Liver (tissue), 8 donors: ENCODE measurements at regions not wholly inside any gene's neighbourhood (a gene's known extent, or its start where the extent isn't known, plus 50 kb on each side); places are given as distances from the start of the nearest gene placed in this dataset.

Source experiments
- DNase-seq: peaks from one replicate; pipeline ENCODE4 v3.0.0-alpha.2; 2017; ENCODE audit warnings: low spot score
- H3K27ac ChIP-seq, 2 donors: one replicate each; pipeline ENCODE4 v1.7.0; 2013; ENCODE audit warnings: inconsistent platforms in 2 of 2, low read length in 2 of 2, control low read depth in 1 of 2, low read depth in 1 of 2, mild to moderate bottlenecking in 1 of 2
- H3K27me3 ChIP-seq, 4 donors: one replicate each; pipeline versions ENCODE4 v1.6.1 to v1.7.0; 2013; ENCODE audit warnings: low read length in 3 of 4, inconsistent platforms in 1 of 4, mild to moderate bottlenecking in 1 of 4, moderate library complexity in 1 of 4; ENCODE audit not compliant: control insufficient read depth in 4 of 4, insufficient read depth in 4 of 4
- H3K36me3 ChIP-seq, 4 donors: one replicate each; pipeline versions ENCODE4 v1.6.1 to v1.7.0; 2013; ENCODE audit warnings: low read length in 3 of 4, mild to moderate bottlenecking in 3 of 4, low read depth in 1 of 4, moderate library complexity in 1 of 4; ENCODE audit not compliant: control insufficient read depth in 4 of 4, insufficient read depth in 3 of 4
- H3K4me1 ChIP-seq, 4 donors: one replicate each; pipeline versions ENCODE4 v1.6.1 to v1.7.0; 2013; ENCODE audit warnings: low read length in 3 of 4, mild to moderate bottlenecking in 3 of 4, moderate library complexity in 1 of 4; ENCODE audit not compliant: control insufficient read depth in 4 of 4, insufficient read depth in 4 of 4
- H3K4me3 ChIP-seq, 3 donors: one replicate each; pipeline versions ENCODE4 v1.6.1 to v1.7.0; 2013; ENCODE audit warnings: low read length in 3 of 3, control low read depth in 1 of 3, low read depth in 1 of 3, mild to moderate bottlenecking in 1 of 3
- H3K9ac ChIP-seq, 2 donors: one replicate each; pipeline ENCODE4 v1.7.0; 2013; ENCODE audit warnings: low read length in 2 of 2, mild to moderate bottlenecking in 2 of 2, moderate library complexity in 2 of 2, control low read depth in 1 of 2, low read depth in 1 of 2
- H3K9me3 ChIP-seq, 4 donors: one replicate each; pipeline versions ENCODE4 v1.6.1 to v1.7.0; 2013; ENCODE audit warnings: low read length in 3 of 4; ENCODE audit not compliant: control insufficient read depth in 4 of 4
- ATF3 ChIP-seq: IDR thresholded peaks from 2 replicates; pipeline ENCODE4 v1.6.1; 2016; ENCODE audit warnings: antibody characterized with exemption
- CTCF ChIP-seq: fragments of 150-350 bp; IDR thresholded peaks from 2 replicates; pipeline ENCODE4 v1.5.1; 2017; ENCODE audit warnings: improper control_type of control experiment, low read depth, low read length; ENCODE audit not compliant: missing input control
- FOXA1 ChIP-seq: IDR thresholded peaks from 2 replicates; pipeline ENCODE4 v1.6.1; 2016; ENCODE audit warnings: antibody characterized with exemption
- FOXA2 ChIP-seq: IDR thresholded peaks from 2 replicates; pipeline ENCODE4 v1.6.1; 2016; ENCODE audit warnings: antibody characterized with exemption
- HNF4G ChIP-seq: IDR thresholded peaks from 2 replicates; pipeline ENCODE4 v1.6.1; 2016; ENCODE audit warnings: antibody characterized with exemption
- NR2F2 ChIP-seq: IDR thresholded peaks from 2 replicates; pipeline ENCODE4 v1.6.1; 2016; ENCODE audit warnings: antibody characterized with exemption
- RAD21 ChIP-seq, 2 donors: IDR thresholded peaks; 2 replicates each; pipeline ENCODE4 v1.6.1; 2016; ENCODE audit warnings: antibody characterized with exemption in 2 of 2, mild to moderate bottlenecking in 2 of 2
- REST ChIP-seq: IDR thresholded peaks from 2 replicates; pipeline ENCODE4 v1.6.1; 2016; ENCODE audit warnings: antibody characterized with exemption, mild to moderate bottlenecking
- RXRA ChIP-seq, 2 donors: IDR thresholded peaks; 2 replicates each; pipeline ENCODE4 v1.6.1; 2017 to 2018; ENCODE audit warnings: antibody characterized with exemption in 2 of 2, mild to moderate bottlenecking in 1 of 2
- SP1 ChIP-seq: IDR thresholded peaks from 2 replicates; pipeline ENCODE4 v1.6.1; 2018; ENCODE audit warnings: antibody characterized with exemption, mild to moderate bottlenecking
- YY1 ChIP-seq: IDR thresholded peaks from 2 replicates; pipeline ENCODE4 v1.6.1; 2016; ENCODE audit warnings: antibody characterized with exemption, mild to moderate bottlenecking
- WGBS: extraction: QIAGEN DNeasy Blood & Tissue Kit; methylation state at CpG from one replicate; pipeline ENCODE4 v1.1.7; 2013; 5-methylcytosine and 5-hydroxymethylcytosine counted together
- donor health status: healthy.
- donor health status: healthy.
- donor health status: healthy.
- donor health status: healthy.
- donor health status: healthy.

GRCh38 chr1:173414539-173415226 lies 62.5 kb upstream of the PRDX6 start:
- H3K9me3 ChIP-seq: no peaks in the 10 kb centered on the region
- no peak for TF ChIP-seq NR2F2
- no peak for TF ChIP-seq RAD21 (IDR thresholded peaks at IDR 0.05)
- TF ChIP-seq REST: no peak
- no peak for TF ChIP-seq YY1
- no peak for TF ChIP-seq ATF3
- no peak for TF ChIP-seq CTCF
- no peak for TF ChIP-seq SP1
- no peak for TF ChIP-seq RXRA (IDR thresholded peaks at IDR 0.05)
- no peak for TF ChIP-seq FOXA2
- no peaks in the 10 kb centered on the region for H3K27me3 ChIP-seq
- H3K4me3 ChIP-seq: no peak overlapping the region
- H3K36me3 ChIP-seq: peaks cover 0 to 2% (median 0%) of the 10 kb centered on the region in 4 donors
- no peak overlapping the region for H3K27ac ChIP-seq
- WGBS: 95% methylated on average over 5 of the region's 5 CpGs
- no peak overlapping the region for H3K9ac ChIP-seq
- H3K4me1 ChIP-seq: no peaks in the 10 kb centered on the region
- no peak for DNase-seq

- no peak for DNase-seq
- peaks cover 0 to 5% (median 0%) of the 10 kb centered on the region in 4 donors for H3K4me1 ChIP-seq
Measured at GRCh38 chr1:173415490-173415889, 61.6 kb upstream of the PRDX6 start.

GRCh38 chr1:173415905-173416450 lies 61.2 kb upstream of the PRDX6 start:
- H3K4me3 ChIP-seq: no peak overlapping the region
- no peaks in the 10 kb centered on the region for H3K9me3 ChIP-seq
- H3K4me1 ChIP-seq: peaks cover 0 to 5% (median 0%) of the 10 kb centered on the region in 4 donors
- no peak overlapping the region for H3K27ac ChIP-seq
- H3K9ac ChIP-seq: no peak overlapping the region
- 85% methylated on average over 5 of the region's 5 CpGs for WGBS
- peaks cover 0 to 2% (median 0%) of the 10 kb centered on the region in 4 donors for H3K36me3 ChIP-seq
- DNase-seq: no peak
- no peak for TF ChIP-seq NR2F2
- no peak for TF ChIP-seq CTCF
- no peak for TF ChIP-seq HNF4G
- no peak for TF ChIP-seq RAD21 (IDR thresholded peaks at IDR 0.05)
- H3K27me3 ChIP-seq: no peaks in the 10 kb centered on the region

More at GRCh38 chr1:173415490-173415889, 61.6 kb upstream of the PRDX6 start:
- no peaks in the 10 kb centered on the region for H3K27me3 ChIP-seq
- TF ChIP-seq FOXA1 (no peak), SP1 (no peak), HNF4G (no peak), RAD21 (IDR thresholded peaks at IDR 0.05) (no peak)
- no peak overlapping the region for H3K9ac ChIP-seq
- no peak overlapping the region for H3K27ac ChIP-seq
- H3K9me3 ChIP-seq: no peaks in the 10 kb centered on the region
- H3K4me3 ChIP-seq: no peak overlapping the region
- peaks cover 0 to 2% (median 0%) of the 10 kb centered on the region in 4 donors for H3K36me3 ChIP-seq
- 93% methylated on average over 3 of the region's 3 CpGs for WGBS
